ENCODE measurements at regions not wholly inside any gene's neighbourhood (a gene's known extent, or its start where the extent isn't known, plus 50 kb on each side); places are given as distances from the start of the nearest gene placed in this dataset.

GRCh38 chr1:232704256-232704655 is 74.3 kb upstream of the SIPA1L2 start:
- H3K36me3 ChIP-seq = no peaks in the 10 kb centered on the region
- ATAC-seq (no peak), DNase-seq (no peak)
- H3K4me3 ChIP-seq = no peak overlapping the region
- TF ChIP-seq, protein P1, sequence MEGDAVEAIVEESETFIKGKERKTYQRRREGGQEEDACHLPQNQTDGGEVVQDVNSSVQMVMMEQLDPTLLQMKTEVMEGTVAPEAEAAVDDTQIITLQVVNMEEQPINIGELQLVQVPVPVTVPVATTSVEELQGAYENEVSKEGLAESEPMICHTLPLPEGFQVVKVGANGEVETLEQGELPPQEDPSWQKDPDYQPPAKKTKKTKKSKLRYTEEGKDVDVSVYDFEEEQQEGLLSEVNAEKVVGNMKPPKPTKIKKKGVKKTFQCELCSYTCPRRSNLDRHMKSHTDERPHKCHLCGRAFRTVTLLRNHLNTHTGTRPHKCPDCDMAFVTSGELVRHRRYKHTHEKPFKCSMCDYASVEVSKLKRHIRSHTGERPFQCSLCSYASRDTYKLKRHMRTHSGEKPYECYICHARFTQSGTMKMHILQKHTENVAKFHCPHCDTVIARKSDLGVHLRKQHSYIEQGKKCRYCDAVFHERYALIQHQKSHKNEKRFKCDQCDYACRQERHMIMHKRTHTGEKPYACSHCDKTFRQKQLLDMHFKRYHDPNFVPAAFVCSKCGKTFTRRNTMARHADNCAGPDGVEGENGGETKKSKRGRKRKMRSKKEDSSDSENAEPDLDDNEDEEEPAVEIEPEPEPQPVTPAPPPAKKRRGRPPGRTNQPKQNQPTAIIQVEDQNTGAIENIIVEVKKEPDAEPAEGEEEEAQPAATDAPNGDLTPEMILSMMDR (IDR thresholded peaks at IDR 0.05) = no peak
- H3K27ac ChIP-seq = peak overlapping the region; percentile 49 to 72
- H3K27me3 ChIP-seq = no peaks in the 10 kb centered on the region
- no peaks in the 10 kb centered on the region for H3K9me3 ChIP-seq
- peaks cover 12 to 22% of the 10 kb centered on the region in 2 donors for H3K4me1 ChIP-seq
- intact Hi-C loops (cut with DNase I) = no loop called here

DNA sequence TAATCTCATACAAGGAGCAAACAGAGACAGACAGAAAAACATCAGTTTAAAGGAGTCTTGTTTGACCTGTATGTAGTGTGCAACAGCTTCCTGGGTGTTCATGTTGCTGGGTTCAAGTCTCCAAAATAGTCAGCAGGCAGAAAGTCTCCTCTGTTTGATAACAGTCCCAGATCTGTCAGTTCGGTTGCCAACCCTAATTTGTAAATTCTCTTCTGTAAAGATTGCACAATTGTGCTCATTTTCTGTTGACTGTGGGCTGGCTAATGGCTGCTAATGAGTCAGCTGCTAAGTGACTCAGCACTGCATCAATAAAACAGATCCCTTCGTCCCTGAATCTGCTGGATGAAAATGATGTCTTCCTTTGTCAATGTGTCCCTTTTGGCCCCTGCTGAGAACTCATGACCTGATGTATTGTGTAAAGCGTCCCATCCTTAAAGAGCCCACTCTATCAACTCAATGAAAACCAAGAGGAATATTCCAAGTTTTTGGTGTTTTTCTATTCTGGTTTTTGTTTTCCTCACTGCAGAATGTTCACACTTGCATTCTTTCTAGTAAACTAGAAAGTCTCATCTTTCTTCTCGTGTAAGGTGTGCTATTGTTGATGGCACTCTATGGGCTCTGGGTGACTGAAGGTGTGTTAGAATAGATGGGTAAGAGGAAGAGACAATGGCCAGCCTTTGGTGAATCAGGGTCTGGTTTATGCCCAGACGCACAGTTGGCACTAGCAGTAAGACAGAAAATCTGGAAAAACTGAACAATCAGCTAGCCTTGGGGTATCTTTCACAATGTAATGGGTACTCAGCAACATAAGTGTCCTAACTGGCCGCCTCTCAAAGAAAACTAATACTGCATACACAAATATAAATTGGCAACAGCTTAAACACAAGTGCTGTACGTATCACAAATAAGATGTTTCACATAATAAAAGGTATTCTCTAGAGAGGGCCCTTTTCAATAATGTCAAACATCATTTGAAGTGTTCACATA is 75.1 kb upstream of the SIPA1L2 start:
- intact Hi-C loops (cut with DNase I) = no loop called here

DNA sequence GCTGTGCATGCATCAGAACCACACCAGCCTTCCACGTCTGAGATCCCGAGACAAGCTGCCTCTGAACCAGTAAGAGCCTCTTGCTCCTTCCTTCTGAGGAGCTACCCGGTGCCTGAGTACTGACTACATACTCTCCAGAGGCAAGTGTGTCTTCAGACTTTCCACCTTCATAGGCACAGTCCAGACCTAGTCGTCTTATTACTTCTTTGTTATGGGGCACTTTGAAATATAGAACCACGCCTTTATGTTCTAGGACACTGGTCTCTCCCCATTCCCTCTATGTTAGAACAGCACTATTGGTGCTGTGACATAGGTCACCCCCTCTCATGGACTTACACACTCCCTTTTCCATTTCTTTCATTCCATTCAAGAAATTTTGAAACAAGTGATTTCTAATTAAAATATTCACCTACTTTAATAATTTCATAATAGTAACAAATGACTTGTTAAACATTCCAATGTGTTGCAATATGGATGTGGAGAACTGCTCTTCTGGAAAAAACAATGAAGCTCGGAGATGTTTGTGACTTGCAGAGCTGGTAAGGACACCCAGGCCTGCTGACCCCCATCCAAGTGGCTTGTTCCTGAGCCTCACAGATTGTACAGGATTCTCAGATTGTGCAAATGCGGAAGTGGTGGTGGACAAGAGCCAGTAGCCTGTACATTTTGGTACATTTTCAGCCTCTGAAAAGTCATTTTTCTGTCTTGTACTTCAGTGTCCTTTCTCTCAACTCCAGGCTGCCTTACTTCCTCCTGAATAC is 76.1 kb upstream of the SIPA1L2 start:
- H3K4me3 ChIP-seq = no peak overlapping the region
- peaks cover 12 to 22% of the 10 kb centered on the region in 2 donors for H3K4me1 ChIP-seq
- intact Hi-C loops (cut with DNase I) = no loop called here
- TF ChIP-seq, protein P1 (IDR thresholded peaks at IDR 0.05) = no peak
- H3K9me3 ChIP-seq = no peaks in the 10 kb centered on the region
- peak overlapping the region; percentile 72 to 81 for H3K27ac ChIP-seq
- H3K27me3 ChIP-seq = no peaks in the 10 kb centered on the region
- no peaks in the 10 kb centered on the region for H3K36me3 ChIP-seq
- ATAC-seq (peak; percentile 62), DNase-seq (peak in 2 of 4 donors; percentile 31 to 60)

More for the DNA sequence above, 75.1 kb upstream of the SIPA1L2 start:
- no peak overlapping the region for H3K4me3 ChIP-seq
- no peaks in the 10 kb centered on the region for H3K9me3 ChIP-seq
- DNase-seq (peak in 2 of 4 donors; percentile 76 to 81), ATAC-seq (peak; percentile 82)
- no peaks in the 10 kb centered on the region for H3K36me3 ChIP-seq
- peaks cover 12 to 22% of the 10 kb centered on the region in 2 donors for H3K4me1 ChIP-seq
- H3K27ac ChIP-seq = peak overlapping the region; percentile 72 to 81
- TF ChIP-seq, protein P1 (IDR thresholded peaks at IDR 0.05) = no peak
- H3K27me3 ChIP-seq = no peaks in the 10 kb centered on the region

DNA sequence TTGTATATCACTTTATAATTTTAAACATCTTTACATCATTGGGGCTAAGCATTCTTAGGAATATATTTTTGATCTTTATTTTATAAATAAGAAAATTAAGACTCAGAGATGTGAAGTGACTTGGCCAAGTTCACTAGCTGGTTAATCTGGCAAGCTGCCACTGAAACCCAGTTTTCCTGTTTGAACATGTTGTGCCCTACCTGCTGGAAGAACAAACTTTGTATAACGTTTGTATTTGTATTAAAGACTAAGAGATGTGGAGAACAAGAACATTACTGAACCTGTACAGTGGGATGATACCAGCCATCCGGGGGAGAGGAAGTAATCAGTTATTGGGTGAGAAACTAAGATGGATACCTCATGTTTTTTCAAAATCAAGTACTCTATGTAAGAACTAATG is 77.2 kb upstream of the SIPA1L2 start:
- no peak overlapping the region for H3K27ac ChIP-seq
- H3K9me3 ChIP-seq = no peaks in the 10 kb centered on the region
- no peak for ATAC-seq
- no peaks in the 10 kb centered on the region for H3K27me3 ChIP-seq
- TF ChIP-seq, protein P1 (IDR thresholded peaks at IDR 0.05) = no peak
- peaks cover 12 to 22% of the 10 kb centered on the region in 2 donors for H3K4me1 ChIP-seq
- intact Hi-C loops (cut with DNase I) = no loop called here
- H3K4me3 ChIP-seq = no peak overlapping the region
- H3K36me3 ChIP-seq = no peaks in the 10 kb centered on the region
- DNase-seq = no peak

- Histone ChIP-seq H3K27me3 (no peaks in the 10 kb centered on the region), H3K4me3 (no peak overlapping the region), H3K9me3 (peaks cover 0 to 4% of the 10 kb centered on the region in 2 donors), H3K36me3 (no peaks in the 10 kb centered on the region), H3K4me1 (peaks cover 8 to 18% of the 10 kb centered on the region in 2 donors), H3K27ac (no peak overlapping the region)
- ATAC-seq (no peak), DNase-seq (no peak)
- intact Hi-C loops (cut with DNase I) = no loop called here
- TF ChIP-seq, protein P1 (IDR thresholded peaks at IDR 0.05) = no peak
Measured at GRCh38 chr1:232709386-232709785, 79.5 kb upstream of the SIPA1L2 start.
